ENCODE measurements at regions not wholly inside any gene's neighbourhood (a gene's known extent, or its start where the extent isn't known, plus 50 kb on each side); places are given as distances from the start of the nearest gene placed in this dataset.

DNA sequence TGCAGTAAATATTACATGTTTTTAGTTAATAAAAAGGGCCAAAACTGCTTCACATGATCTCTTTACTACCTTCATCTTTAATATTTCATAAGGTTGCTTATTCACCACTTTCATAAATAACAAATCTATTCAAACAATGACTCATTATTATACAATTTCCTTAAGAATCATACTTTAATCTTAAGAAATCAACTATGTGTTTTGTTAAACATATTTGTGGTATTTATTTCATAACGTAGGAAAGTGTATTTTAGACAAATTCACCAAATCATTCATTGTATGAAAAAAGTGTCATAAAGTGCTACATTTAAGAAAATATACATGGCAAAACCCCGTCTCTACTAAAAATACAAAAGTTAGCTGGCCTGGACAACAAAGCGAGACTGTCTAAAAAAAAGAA lies 150.5 kb upstream of the RXFP1 start:
- Histone ChIP-seq H2BK5ac (ENCODE audit: low read depth, low read length, poor library complexity) (no peak overlapping the region), H2BK12ac (ENCODE audit: low read length) (no peak overlapping the region), H4K91ac (ENCODE audit: low read depth, low read length) (no peak overlapping the region), H3K23ac (ENCODE audit: low read length) (no peak overlapping the region), H2AK5ac (ENCODE audit: low read length) (no peak overlapping the region), H3K79me2 (ENCODE audit: control insufficient read depth, insufficient read depth, low read length, poor library complexity) (no peaks in the 10 kb centered on the region), H2AFZ (ENCODE audit: insufficient read depth, low read length, poor library complexity) (no peak overlapping the region), H3K14ac (ENCODE audit: low read length) (no peak overlapping the region), H4K8ac (ENCODE audit: low read depth, low read length) (no peak overlapping the region), H3K36me3 (ENCODE audit: control insufficient read depth in 1 of 2, insufficient read depth in 2 of 2, low read length in 2 of 2) (no peaks in the 10 kb centered on the region), H3K4me1 (ENCODE audit: control insufficient read depth in 1 of 2, insufficient read depth in 2 of 2, low read length in 2 of 2) (no peaks in the 10 kb centered on the region), H3K9me3 (ENCODE audit: insufficient read depth, low read depth, low read length) (no peaks in the 10 kb centered on the region), H4K12ac (ENCODE audit: low read depth, low read length) (no peak overlapping the region), H3K4me3 (ENCODE audit: low read depth, low read length) (no peak overlapping the region), H3K27me3 (ENCODE audit: insufficient read depth, low read length) (no peaks in the 10 kb centered on the region), H3K4me2 (ENCODE audit: low read length) (no peak overlapping the region), H2BK120ac (ENCODE audit: insufficient read depth, low read length, poor library complexity) (no peak overlapping the region), H3K9ac (ENCODE audit: low read length) (no peak overlapping the region), H3K18ac (ENCODE audit: low read length) (no peak overlapping the region), H3K4ac (ENCODE audit: low read depth, low read length) (no peak overlapping the region), H3K27ac (ENCODE audit: low read depth, low read length) (no peak overlapping the region), H3K79me1 (ENCODE audit: low read length) (no peaks in the 10 kb centered on the region)
- DNase-seq = no peak
- WGBS (ENCODE audit: extremely low coverage, insufficient coverage, insufficient read length) = no CpG with 5 or more reads among the region's 3 CpGs

DNA sequence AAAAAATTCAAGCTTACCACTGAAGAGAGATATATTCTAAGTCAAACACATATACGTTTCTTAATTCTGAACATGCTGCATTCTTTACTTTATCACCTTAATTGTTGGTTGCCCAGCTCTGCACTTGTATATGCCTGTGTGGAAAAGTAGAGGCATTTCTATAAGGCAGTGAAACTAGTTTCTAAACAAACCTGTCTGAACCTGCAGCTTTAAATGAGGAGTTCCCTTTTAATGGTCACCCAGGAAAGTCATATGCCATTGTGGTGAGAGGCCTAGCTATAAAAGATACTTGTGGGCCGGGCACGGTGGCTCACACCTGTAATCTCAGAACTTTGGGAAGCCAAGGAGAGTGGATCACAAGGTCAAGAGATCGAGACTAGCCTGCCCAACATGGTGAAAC lies 147.4 kb upstream of the RXFP1 start:
- Histone ChIP-seq H3K14ac (ENCODE audit: low read length) (no peak overlapping the region), H3K9ac (ENCODE audit: low read length) (no peak overlapping the region), H3K4me3 (ENCODE audit: low read depth, low read length) (no peak overlapping the region), H2BK12ac (ENCODE audit: low read length) (no peak overlapping the region), H3K4me2 (ENCODE audit: low read length) (no peak overlapping the region), H3K27ac (ENCODE audit: low read depth, low read length) (no peak overlapping the region), H3K18ac (ENCODE audit: low read length) (no peak overlapping the region), H3K4me1 (ENCODE audit: control insufficient read depth in 1 of 2, insufficient read depth in 2 of 2, low read length in 2 of 2) (no peaks in the 10 kb centered on the region), H4K8ac (ENCODE audit: low read depth, low read length) (no peak overlapping the region), H3K23ac (ENCODE audit: low read length) (no peak overlapping the region), H3K4ac (ENCODE audit: low read depth, low read length) (no peak overlapping the region), H2BK5ac (ENCODE audit: low read depth, low read length, poor library complexity) (no peak overlapping the region), H3K9me3 (ENCODE audit: insufficient read depth, low read depth, low read length) (no peaks in the 10 kb centered on the region), H3K27me3 (ENCODE audit: insufficient read depth, low read length) (no peaks in the 10 kb centered on the region), H2AFZ (ENCODE audit: insufficient read depth, low read length, poor library complexity) (no peak overlapping the region), H3K79me1 (ENCODE audit: low read length) (no peaks in the 10 kb centered on the region), H4K91ac (ENCODE audit: low read depth, low read length) (no peak overlapping the region), H3K79me2 (ENCODE audit: control insufficient read depth, insufficient read depth, low read length, poor library complexity) (no peaks in the 10 kb centered on the region), H4K12ac (ENCODE audit: low read depth, low read length) (no peak overlapping the region), H3K36me3 (ENCODE audit: control insufficient read depth in 1 of 2, insufficient read depth in 2 of 2, low read length in 2 of 2) (no peaks in the 10 kb centered on the region), H2AK5ac (ENCODE audit: low read length) (no peak overlapping the region), H2BK120ac (ENCODE audit: insufficient read depth, low read length, poor library complexity) (no peak overlapping the region)
- WGBS (ENCODE audit: extremely low coverage, insufficient coverage, insufficient read length) = no CpG with 5 or more reads among the region's 4 CpGs
- DNase-seq = no peak

DNA sequence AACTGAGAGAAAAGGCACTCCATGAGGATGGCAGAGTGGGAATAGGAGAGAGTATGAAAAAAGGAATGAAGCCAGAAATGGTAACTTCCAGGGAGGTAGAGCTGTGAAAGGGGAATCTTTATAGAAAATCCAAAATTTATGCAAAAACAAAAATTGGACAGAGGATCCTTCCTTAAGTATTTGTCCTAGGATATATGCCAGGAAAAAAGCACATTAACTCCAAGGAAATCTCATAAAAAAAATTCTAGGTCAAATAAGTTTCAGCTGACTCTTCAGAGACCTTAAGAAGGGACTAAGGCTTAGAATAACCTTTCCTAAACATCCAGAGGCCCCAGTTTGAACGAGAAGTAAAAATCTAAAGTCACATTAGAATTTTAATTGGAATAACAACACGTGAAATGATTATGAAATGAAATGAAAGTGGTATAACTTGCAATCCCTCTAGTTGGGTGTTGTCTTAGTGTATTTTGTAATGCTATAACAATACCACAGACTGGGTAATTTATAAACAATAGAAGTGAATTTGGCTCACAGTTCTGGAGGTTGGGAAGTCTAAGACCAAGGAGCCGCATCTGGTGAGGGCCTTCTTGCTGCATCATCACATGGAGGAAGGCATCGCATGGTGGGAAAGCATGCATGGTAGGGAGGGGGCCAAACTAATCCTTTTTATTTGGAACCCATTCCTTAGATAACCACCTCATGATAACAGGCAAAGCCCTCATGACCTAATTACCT lies 145.4 kb upstream of the RXFP1 start:
- Histone ChIP-seq H3K18ac (ENCODE audit: low read length) (no peak overlapping the region), H3K36me3 (ENCODE audit: control insufficient read depth in 1 of 2, insufficient read depth in 2 of 2, low read length in 2 of 2) (no peaks in the 10 kb centered on the region), H3K79me1 (ENCODE audit: low read length) (no peaks in the 10 kb centered on the region), H3K27ac (ENCODE audit: low read depth, low read length) (no peak overlapping the region), H3K4me3 (ENCODE audit: low read depth, low read length) (no peak overlapping the region), H2AK5ac (ENCODE audit: low read length) (no peak overlapping the region), H2BK120ac (ENCODE audit: insufficient read depth, low read length, poor library complexity) (no peak overlapping the region), H3K27me3 (ENCODE audit: insufficient read depth, low read length) (no peaks in the 10 kb centered on the region), H3K79me2 (ENCODE audit: control insufficient read depth, insufficient read depth, low read length, poor library complexity) (no peaks in the 10 kb centered on the region), H3K4ac (ENCODE audit: low read depth, low read length) (no peak overlapping the region), H2BK5ac (ENCODE audit: low read depth, low read length, poor library complexity) (no peak overlapping the region), H2AFZ (ENCODE audit: insufficient read depth, low read length, poor library complexity) (no peak overlapping the region), H3K4me2 (ENCODE audit: low read length) (no peak overlapping the region), H3K9ac (ENCODE audit: low read length) (no peak overlapping the region), H3K14ac (ENCODE audit: low read length) (no peak overlapping the region), H3K4me1 (ENCODE audit: control insufficient read depth in 1 of 2, insufficient read depth in 2 of 2, low read length in 2 of 2) (no peaks in the 10 kb centered on the region), H4K91ac (ENCODE audit: low read depth, low read length) (no peak overlapping the region), H3K9me3 (ENCODE audit: insufficient read depth, low read depth, low read length) (no peaks in the 10 kb centered on the region), H3K23ac (ENCODE audit: low read length) (no peak overlapping the region), H4K8ac (ENCODE audit: low read depth, low read length) (no peak overlapping the region), H2BK12ac (ENCODE audit: low read length) (no peak overlapping the region), H4K12ac (ENCODE audit: low read depth, low read length) (no peak overlapping the region)
- WGBS (ENCODE audit: extremely low coverage, insufficient coverage, insufficient read length) = no CpG with 5 or more reads among the region's 4 CpGs
- no peak for DNase-seq

DNA sequence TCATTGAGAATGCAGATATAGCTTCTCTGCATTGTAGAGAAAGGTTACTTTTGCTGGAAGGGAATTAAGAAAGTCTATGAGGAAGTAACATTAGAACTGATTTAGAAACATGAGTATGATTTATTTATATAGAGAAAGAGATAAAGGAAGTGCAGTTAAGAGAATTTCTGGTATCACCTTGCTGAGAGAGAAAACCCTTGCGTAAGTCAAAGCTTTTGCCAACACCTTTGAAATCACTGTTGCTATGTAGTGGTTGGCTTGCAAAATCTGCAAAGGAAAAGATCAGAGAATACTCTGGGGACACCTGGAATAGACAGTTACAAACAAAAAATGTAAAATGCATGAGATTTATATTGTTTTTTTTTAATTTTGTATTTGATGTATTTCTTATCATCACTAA lies 137.3 kb upstream of the RXFP1 start:
- WGBS (ENCODE audit: extremely low coverage, insufficient coverage, insufficient read length) = no CpG with 5 or more reads among the region's 1 CpG
- Histone ChIP-seq H3K18ac (ENCODE audit: low read length) (no peak overlapping the region), H3K4me3 (ENCODE audit: low read depth, low read length) (no peak overlapping the region), H3K23ac (ENCODE audit: low read length) (no peak overlapping the region), H3K27ac (ENCODE audit: low read depth, low read length) (no peak overlapping the region), H2BK12ac (ENCODE audit: low read length) (no peak overlapping the region), H3K14ac (ENCODE audit: low read length) (no peak overlapping the region), H3K4ac (ENCODE audit: low read depth, low read length) (no peak overlapping the region), H3K4me2 (ENCODE audit: low read length) (no peak overlapping the region), H3K79me2 (ENCODE audit: control insufficient read depth, insufficient read depth, low read length, poor library complexity) (no peaks in the 10 kb centered on the region), H4K8ac (ENCODE audit: low read depth, low read length) (no peak overlapping the region), H3K27me3 (ENCODE audit: insufficient read depth, low read length) (no peaks in the 10 kb centered on the region), H4K91ac (ENCODE audit: low read depth, low read length) (no peak overlapping the region), H3K36me3 (ENCODE audit: control insufficient read depth in 1 of 2, insufficient read depth in 2 of 2, low read length in 2 of 2) (no peaks in the 10 kb centered on the region), H4K12ac (ENCODE audit: low read depth, low read length) (no peak overlapping the region), H2BK5ac (ENCODE audit: low read depth, low read length, poor library complexity) (no peak overlapping the region), H3K9ac (ENCODE audit: low read length) (no peak overlapping the region), H3K4me1 (ENCODE audit: control insufficient read depth in 1 of 2, insufficient read depth in 2 of 2, low read length in 2 of 2) (no peaks in the 10 kb centered on the region), H2BK120ac (ENCODE audit: insufficient read depth, low read length, poor library complexity) (no peak overlapping the region), H2AFZ (ENCODE audit: insufficient read depth, low read length, poor library complexity) (no peak overlapping the region), H3K79me1 (ENCODE audit: low read length) (no peaks in the 10 kb centered on the region), H2AK5ac (ENCODE audit: low read length) (no peak overlapping the region), H3K9me3 (ENCODE audit: insufficient read depth, low read depth, low read length) (no peaks in the 10 kb centered on the region)
- no peak for DNase-seq

All from trophoblast cell (in vitro differentiated cells and primary cell).